Testis (tissue), 2 donors: ENCODE measurements at regions not wholly inside any gene's neighbourhood (a gene's known extent, or its start where the extent isn't known, plus 50 kb on each side); places are given as distances from the start of the nearest gene placed in this dataset.

ENCODE experiments used
- DNase-seq: peaks from one replicate; pipeline ENCODE4 v3.0.0-alpha.2; 2019
- H3K27ac ChIP-seq, 2 donors: fragments of 200-600 bp; sonication (generic); one replicate each; pipeline ENCODE4 v1.5.1; 2019
- H3K27me3 ChIP-seq: fragments of 200-600 bp; sonication (generic); one replicate; pipeline ENCODE4 v1.5.1; 2019
- H3K36me3 ChIP-seq: fragments of 200-600 bp; sonication (generic); one replicate; pipeline ENCODE4 v1.5.1; 2017; ENCODE audit warnings: low read depth; ENCODE audit errors: missing control alignments
- H3K4me1 ChIP-seq: fragments of 200-600 bp; sonication (generic); one replicate; pipeline ENCODE4 v1.5.1; 2019
- H3K4me3 ChIP-seq, 2 donors: fragments of 200-600 bp; sonication (generic); one replicate each; pipeline ENCODE4 v1.5.1; 2017 to 2019
- H3K9me3 ChIP-seq: fragments of 200-600 bp; sonication (generic); one replicate; pipeline ENCODE4 v1.5.1; 2017
- POLR2A ChIP-seq: fragments of 450-650 bp; IDR thresholded peaks from one replicate; pipeline ENCODE4 v1.6.1; 2017; ENCODE audit warnings: antibody characterized with exemption, mild to moderate bottlenecking, moderate library complexity
- WGBS, 2 donors: methylation state at CpG; one replicate each; pipeline ENCODE4 v1.1.5; 2018; 5-methylcytosine and 5-hydroxymethylcytosine counted together
- intact Hi-C: fragments of 100-400 bp; cut with DNase I; formaldehyde crosslinking; loops from one replicate; pipeline ENCODE4 v1.15.1; 2023; ENCODE audit warnings: low total_unique reads
- TF ChIP-seq, protein P1 (sequence below), 3 experiments: fragments of 450-650 bp in 2 of 3; fragments of 200-600 bp in 1 of 3; sonication (generic) in 1 of 3; IDR thresholded peaks; one replicate each; pipeline ENCODE4 v1.5.1; 2016 to 2019; ENCODE audit warnings: antibody characterized with exemption in 3 of 3, mild to moderate bottlenecking in 2 of 3, moderate library complexity in 1 of 3

DNA sequence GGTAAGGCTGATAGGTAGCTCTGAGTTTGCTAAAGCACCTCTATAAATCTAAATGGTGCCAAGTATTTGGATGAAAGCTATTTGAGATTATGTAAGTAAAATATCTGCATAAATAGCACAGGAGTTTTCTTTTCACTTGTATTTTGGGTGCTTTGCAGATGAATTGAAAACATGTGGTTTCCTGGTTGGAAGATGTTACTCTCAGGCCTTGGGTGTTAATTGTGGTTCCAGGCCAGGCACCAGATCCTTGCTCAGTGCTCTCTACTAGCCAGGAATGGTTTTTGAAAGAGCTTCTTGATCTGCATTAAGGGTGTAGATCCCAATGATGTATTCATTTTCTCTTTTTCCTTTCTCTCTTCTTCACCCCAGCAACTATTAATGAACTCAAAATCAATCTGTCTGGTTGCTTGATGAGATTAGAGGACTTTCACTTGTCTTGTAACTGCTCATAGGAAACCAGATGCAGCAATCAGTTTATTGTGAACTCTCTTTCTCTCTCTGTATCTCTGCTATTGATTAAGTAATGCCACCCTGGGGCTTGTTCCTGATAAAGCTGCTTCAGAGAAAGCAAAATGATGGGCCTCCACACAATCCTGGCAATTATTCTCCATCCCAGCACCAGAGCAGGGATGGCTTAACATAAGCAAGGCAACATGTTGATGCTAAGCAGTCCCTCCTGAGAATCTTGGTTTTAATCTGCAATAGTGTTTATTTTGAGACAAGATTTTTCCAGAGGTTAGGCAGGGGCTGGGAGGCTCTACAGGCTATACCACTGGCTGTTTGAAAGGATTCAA is 147.0 kb upstream of the NTM start:
- DNase-seq: no peak
- Histone ChIP-seq H3K36me3 (no peaks in the 10 kb centered on the region), H3K4me3 (no peak overlapping the region), H3K27me3 (no peaks in the 10 kb centered on the region), H3K9me3 (no peaks in the 10 kb centered on the region), H3K27ac (no peak overlapping the region), H3K4me1 (no peaks in the 10 kb centered on the region)
- TF ChIP-seq, protein P1, sequence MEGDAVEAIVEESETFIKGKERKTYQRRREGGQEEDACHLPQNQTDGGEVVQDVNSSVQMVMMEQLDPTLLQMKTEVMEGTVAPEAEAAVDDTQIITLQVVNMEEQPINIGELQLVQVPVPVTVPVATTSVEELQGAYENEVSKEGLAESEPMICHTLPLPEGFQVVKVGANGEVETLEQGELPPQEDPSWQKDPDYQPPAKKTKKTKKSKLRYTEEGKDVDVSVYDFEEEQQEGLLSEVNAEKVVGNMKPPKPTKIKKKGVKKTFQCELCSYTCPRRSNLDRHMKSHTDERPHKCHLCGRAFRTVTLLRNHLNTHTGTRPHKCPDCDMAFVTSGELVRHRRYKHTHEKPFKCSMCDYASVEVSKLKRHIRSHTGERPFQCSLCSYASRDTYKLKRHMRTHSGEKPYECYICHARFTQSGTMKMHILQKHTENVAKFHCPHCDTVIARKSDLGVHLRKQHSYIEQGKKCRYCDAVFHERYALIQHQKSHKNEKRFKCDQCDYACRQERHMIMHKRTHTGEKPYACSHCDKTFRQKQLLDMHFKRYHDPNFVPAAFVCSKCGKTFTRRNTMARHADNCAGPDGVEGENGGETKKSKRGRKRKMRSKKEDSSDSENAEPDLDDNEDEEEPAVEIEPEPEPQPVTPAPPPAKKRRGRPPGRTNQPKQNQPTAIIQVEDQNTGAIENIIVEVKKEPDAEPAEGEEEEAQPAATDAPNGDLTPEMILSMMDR (IDR thresholded peaks at IDR 0.05): no peak
- TF ChIP-seq POLR2A: no peak
- intact Hi-C loops: no loop called here

DNA sequence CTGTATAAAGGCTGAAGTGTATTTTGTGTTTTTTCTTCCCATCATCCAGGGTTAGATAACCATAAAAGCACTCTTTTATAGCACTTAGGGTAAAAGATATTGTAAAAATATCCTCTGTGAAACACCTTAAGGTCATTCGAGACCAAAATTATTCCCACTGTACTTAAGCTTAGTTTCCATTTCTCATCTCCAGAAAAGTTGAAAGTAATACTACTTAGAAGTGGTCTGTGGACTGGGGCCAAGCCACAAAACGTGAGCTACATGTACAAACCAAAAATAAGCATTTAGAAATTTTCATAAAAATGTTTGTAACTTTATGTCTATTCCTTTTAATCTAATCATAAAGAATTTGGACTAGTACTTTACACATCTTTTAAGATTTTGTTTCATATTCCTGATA is 142.0 kb upstream of the NTM start:
- Histone ChIP-seq H3K36me3 (no peaks in the 10 kb centered on the region), H3K9me3 (no peaks in the 10 kb centered on the region), H3K4me1 (no peaks in the 10 kb centered on the region), H3K27ac (no peak overlapping the region), H3K27me3 (no peaks in the 10 kb centered on the region), H3K4me3 (no peak overlapping the region)
- WGBS, 2 donors: 47 to 51% methylated on average over 2 of the region's 2 CpGs
- intact Hi-C loops: no loop called here
- TF ChIP-seq POLR2A: no peak
- TF ChIP-seq, protein P1 (IDR thresholded peaks at IDR 0.05): no peak
- DNase-seq: no peak

DNA sequence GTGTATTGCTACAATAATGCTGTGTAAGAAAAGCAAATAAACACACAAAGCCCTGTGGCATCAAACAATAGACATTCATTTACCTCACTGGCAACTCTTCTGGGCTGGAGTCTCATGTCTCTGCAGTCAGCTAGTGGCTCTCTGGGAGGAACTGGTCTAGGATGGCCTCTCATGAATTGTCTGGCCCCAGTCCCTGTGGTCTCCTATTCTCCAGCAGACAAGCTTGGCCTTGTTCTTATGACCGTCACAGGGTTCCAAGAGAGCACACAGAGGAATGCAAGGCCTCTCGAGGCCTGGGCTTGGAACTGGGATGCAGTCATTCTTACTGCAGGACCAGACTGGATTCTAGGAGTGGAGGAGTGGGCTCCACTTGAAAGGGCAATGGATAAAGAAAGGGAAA is 141.2 kb upstream of the NTM start:
- intact Hi-C loops: no loop called here
- 68 to 74% methylated on average over 2 of the region's 2 CpGs for WGBS, 2 donors
- DNase-seq: no peak

DNA sequence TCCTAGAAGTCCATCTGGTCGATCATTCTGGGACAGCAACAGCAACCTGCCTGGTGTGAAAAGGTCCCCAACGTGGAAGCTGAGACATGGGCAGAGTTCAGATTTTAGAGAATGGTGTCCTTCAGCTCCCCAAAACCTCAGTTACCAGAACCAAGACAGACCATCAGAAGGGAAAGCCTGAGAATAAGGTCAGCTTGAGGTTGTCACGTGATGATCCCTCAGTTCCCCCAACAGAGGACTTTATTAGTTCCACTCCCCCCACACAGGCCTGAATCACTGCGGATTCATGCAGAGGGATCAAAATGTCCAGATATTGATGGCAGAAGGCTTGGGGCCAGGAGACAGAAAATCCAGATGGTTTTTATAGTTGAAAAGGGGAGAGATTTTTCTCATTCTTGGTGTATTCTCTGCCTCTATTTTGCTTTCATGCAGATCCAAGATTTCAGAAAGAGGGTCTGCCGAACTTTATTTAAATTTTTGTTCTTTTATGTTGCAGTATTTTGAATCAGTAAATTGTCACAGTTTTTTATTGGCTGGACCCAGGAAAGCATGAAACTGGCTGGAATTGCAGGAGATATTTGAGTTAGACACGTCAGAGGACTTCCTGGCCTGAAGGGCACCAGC is 139.0 kb upstream of the NTM start:
- TF ChIP-seq, protein P1 (IDR thresholded peaks at IDR 0.05): no peak
- TF ChIP-seq POLR2A: no peak
- intact Hi-C loops: no loop called here
- Histone ChIP-seq H3K9me3 (no peaks in the 10 kb centered on the region), H3K36me3 (no peaks in the 10 kb centered on the region), H3K4me3 (no peak overlapping the region), H3K27me3 (no peaks in the 10 kb centered on the region), H3K27ac (no peak overlapping the region), H3K4me1 (no peaks in the 10 kb centered on the region)
- WGBS, 2 donors: 71 to 79% methylated on average over 6 of the region's 6 CpGs
- no peak for DNase-seq

More for the DNA sequence above, 141.2 kb upstream of the NTM start:
- Histone ChIP-seq H3K4me1 (no peaks in the 10 kb centered on the region), H3K27ac (no peak overlapping the region), H3K4me3 (no peak overlapping the region), H3K36me3 (no peaks in the 10 kb centered on the region), H3K27me3 (no peaks in the 10 kb centered on the region), H3K9me3 (no peaks in the 10 kb centered on the region)
- TF ChIP-seq, protein P1 (IDR thresholded peaks at IDR 0.05): no peak
- no peak for TF ChIP-seq POLR2A
